IPS-15b (cell line): ENCODE measurements at regions not wholly inside any gene's neighbourhood (a gene's known extent, or its start where the extent isn't known, plus 50 kb on each side); places are given as distances from the start of the nearest gene placed in this dataset.

Experiments
- H3K27me3 ChIP-seq: one replicate; pipeline ENCODE4 v1.6.1; 2013; ENCODE audit warnings: low read length; ENCODE audit not compliant: control insufficient read depth, insufficient read depth
- H3K36me3 ChIP-seq: one replicate; pipeline ENCODE4 v1.6.1; 2013; ENCODE audit warnings: low read length; ENCODE audit not compliant: control insufficient read depth, insufficient read depth
- H3K4me1 ChIP-seq: one replicate; pipeline ENCODE4 v1.6.1; 2013; ENCODE audit warnings: mild to moderate bottlenecking, low read length; ENCODE audit not compliant: control insufficient read depth, insufficient read depth
- H3K4me3 ChIP-seq: one replicate; pipeline ENCODE4 v1.5.1; 2013; ENCODE audit warnings: low read depth, low read length
- H3K9ac ChIP-seq: one replicate; pipeline ENCODE4 v1.6.1; 2013; ENCODE audit warnings: low read depth, mild to moderate bottlenecking, low read length
- H3K9me3 ChIP-seq: one replicate; pipeline ENCODE4 v1.6.1; 2013; ENCODE audit warnings: mild to moderate bottlenecking, low read length; ENCODE audit not compliant: control insufficient read depth, insufficient read depth

GRCh38 chr1:239204401-239204800 is 182.0 kb upstream of the CHRM3 start:
- Histone ChIP-seq H3K27me3 (no peaks in the 10 kb centered on the region), H3K36me3 (no peaks in the 10 kb centered on the region), H3K9ac (no peak overlapping the region), H3K4me3 (no peak overlapping the region), H3K4me1 (no peaks in the 10 kb centered on the region), H3K9me3 (no peaks in the 10 kb centered on the region)

GRCh38 chr1:239197871-239198270 is 188.5 kb upstream of the CHRM3 start:
- no peaks in the 10 kb centered on the region for H3K27me3 ChIP-seq
- no peak overlapping the region for H3K9ac ChIP-seq
- no peaks in the 10 kb centered on the region for H3K36me3 ChIP-seq
- no peak overlapping the region for H3K4me3 ChIP-seq
- H3K4me1 ChIP-seq, result no peaks in the 10 kb centered on the region
- no peaks in the 10 kb centered on the region for H3K9me3 ChIP-seq

GRCh38 chr1:239189998-239190512 is 196.3 kb upstream of the CHRM3 start:
- Histone ChIP-seq H3K4me3 (no peak overlapping the region), H3K36me3 (no peaks in the 10 kb centered on the region), H3K9me3 (no peaks in the 10 kb centered on the region), H3K9ac (no peak overlapping the region), H3K4me1 (no peaks in the 10 kb centered on the region), H3K27me3 (no peaks in the 10 kb centered on the region)

- Histone ChIP-seq H3K4me1 (no peaks in the 10 kb centered on the region), H3K36me3 (no peaks in the 10 kb centered on the region), H3K4me3 (no peak overlapping the region), H3K9me3 (no peaks in the 10 kb centered on the region), H3K27me3 (no peaks in the 10 kb centered on the region), H3K9ac (no peak overlapping the region)
Observed at GRCh38 chr1:239186487-239186886, 199.9 kb upstream of the CHRM3 start.

- Histone ChIP-seq H3K9ac (no peak overlapping the region), H3K4me1 (no peaks in the 10 kb centered on the region), H3K4me3 (no peak overlapping the region), H3K36me3 (no peaks in the 10 kb centered on the region), H3K9me3 (no peaks in the 10 kb centered on the region), H3K27me3 (no peaks in the 10 kb centered on the region)
Observed at GRCh38 chr1:239185245-239185619, 201.1 kb upstream of the CHRM3 start.

- H3K9me3 ChIP-seq, result no peaks in the 10 kb centered on the region
- no peak overlapping the region for H3K4me3 ChIP-seq
- no peaks in the 10 kb centered on the region for H3K36me3 ChIP-seq
- no peak overlapping the region for H3K9ac ChIP-seq
- no peaks in the 10 kb centered on the region for H3K4me1 ChIP-seq
- H3K27me3 ChIP-seq, result no peaks in the 10 kb centered on the region
Observed at GRCh38 chr1:239184561-239185244, 201.7 kb upstream of the CHRM3 start.

- Histone ChIP-seq H3K36me3 (no peaks in the 10 kb centered on the region), H3K4me1 (no peaks in the 10 kb centered on the region), H3K27me3 (no peaks in the 10 kb centered on the region), H3K9me3 (no peaks in the 10 kb centered on the region), H3K4me3 (no peak overlapping the region), H3K9ac (no peak overlapping the region)
Observed at GRCh38 chr1:239178961-239179360, 207.4 kb upstream of the CHRM3 start.

- Histone ChIP-seq H3K4me1 (no peaks in the 10 kb centered on the region), H3K9me3 (no peaks in the 10 kb centered on the region), H3K27me3 (no peaks in the 10 kb centered on the region), H3K36me3 (no peaks in the 10 kb centered on the region), H3K9ac (no peak overlapping the region), H3K4me3 (no peak overlapping the region)
Observed at GRCh38 chr1:239174880-239175279, 211.5 kb upstream of the CHRM3 start.

GRCh38 chr1:239170828-239171227 is 215.5 kb upstream of the CHRM3 start:
- H3K36me3 ChIP-seq, result no peaks in the 10 kb centered on the region
- no peak overlapping the region for H3K4me3 ChIP-seq
- no peaks in the 10 kb centered on the region for H3K4me1 ChIP-seq
- H3K9me3 ChIP-seq, result no peaks in the 10 kb centered on the region
- no peak overlapping the region for H3K9ac ChIP-seq
- no peaks in the 10 kb centered on the region for H3K27me3 ChIP-seq

GRCh38 chr1:239169276-239169675 is 217.1 kb upstream of the CHRM3 start:
- no peaks in the 10 kb centered on the region for H3K36me3 ChIP-seq
- H3K4me3 ChIP-seq, result no peak overlapping the region
- H3K4me1 ChIP-seq, result no peaks in the 10 kb centered on the region
- no peak overlapping the region for H3K9ac ChIP-seq
- H3K9me3 ChIP-seq, result no peaks in the 10 kb centered on the region
- H3K27me3 ChIP-seq, result no peaks in the 10 kb centered on the region

- H3K4me1 ChIP-seq, result no peaks in the 10 kb centered on the region
- H3K4me3 ChIP-seq, result no peak overlapping the region
- no peaks in the 10 kb centered on the region for H3K9me3 ChIP-seq
- H3K27me3 ChIP-seq, result no peaks in the 10 kb centered on the region
- no peaks in the 10 kb centered on the region for H3K36me3 ChIP-seq
- H3K9ac ChIP-seq, result no peak overlapping the region
Observed at GRCh38 chr1:239164451-239165180, 221.8 kb upstream of the CHRM3 start.

- Histone ChIP-seq H3K36me3 (no peaks in the 10 kb centered on the region), H3K4me1 (no peaks in the 10 kb centered on the region), H3K4me3 (no peak overlapping the region), H3K9ac (no peak overlapping the region), H3K27me3 (no peaks in the 10 kb centered on the region), H3K9me3 (no peaks in the 10 kb centered on the region)
Observed at GRCh38 chr1:239155466-239156091, 230.8 kb upstream of the CHRM3 start.
